GM12878 (cell line): ENCODE measurements at regions not wholly inside any gene's neighbourhood (a gene's known extent, or its start where the extent isn't known, plus 50 kb on each side); places are given as distances from the start of the nearest gene placed in this dataset.
A peak's percentile ranks its signal among the peaks of the same experiment; 100 is the strongest.

Source experiments
- ATAC-seq: fragments of 200-7000 bp; cut with Tn5 transposase; 3 replicates; pipeline ENCODE4 v1.9.1; 2020; ENCODE audit warnings: mild to moderate bottlenecking, moderate library complexity
- BruUV-seq: library from RNA; stranded (reverse); fragments of 400-500 nt; replicated peaks from 2 replicates; lab custom pipeline; 2021; lab: Mats Ljungman, UMichigan
- CTCF ChIA-PET: fragments of 300-600 bp; sonication (Branson Sonifier 250); formaldehyde crosslinking; extraction: SDS; loops from one replicate; lab custom pipeline; 2021; ENCODE audit warnings: inconsistent platforms; lab: Yijun Ruan, JAX
- POLR2A ChIA-PET: fragments of 350-600 bp; formaldehyde crosslinking; extraction: SDS; loops from one replicate; lab custom pipeline; 2021; ENCODE audit warnings: inconsistent platforms; lab: Charles Lee
- RAD21 ChIA-PET: fragments of 300-600 bp; sonication (Branson Sonifier 250); formaldehyde crosslinking; loops from one replicate; lab custom pipeline; 2023; ENCODE audit warnings: antibody characterized with exemption; ENCODE audit not compliant: unreplicated experiment; lab: Charles Lee
- SMC1A ChIA-PET: fragments of 300-600 bp; sonication (Branson Sonifier 250); formaldehyde crosslinking; loops from one replicate; lab custom pipeline; 2023; ENCODE audit not compliant: unreplicated experiment, uncharacterized antibody; lab: Charles Lee
- DNase-seq: peaks from one replicate; pipeline ENCODE4 v3.0.0-alpha.2; 2011; ENCODE audit warnings: low read depth, low spot score
- FAIRE-seq: peaks from 3 replicates; lab custom pipeline; 2011; peaks lifted over from hg19 to GRCh38; lab: Jason Lieb, UNC
- H2AFZ ChIP-seq: 2 replicates; pipeline ENCODE4 v1.6.0; 2011; ENCODE audit warnings: low read depth, low read length, control low read depth; ENCODE audit not compliant: control insufficient read depth
- H3K27ac ChIP-seq: 2 replicates; pipeline ENCODE4 v1.5.1; 2011; ENCODE audit warnings: control low read depth; ENCODE audit not compliant: control insufficient read depth, insufficient read depth
- H3K27me3 ChIP-seq, 2 experiments: replicated peaks in 1 of 2; 2 replicates each; pipeline versions ENCODE4 v1.6.0 to v1.6.1; 2011; ENCODE audit warnings: low read length in 1 of 2; ENCODE audit not compliant: control insufficient read depth in 2 of 2, insufficient read depth in 2 of 2
- H3K36me3 ChIP-seq, 2 experiments: 2 replicates each; pipeline ENCODE4 v1.5.1; 2011; ENCODE audit warnings: low read length in 1 of 2; ENCODE audit not compliant: control insufficient read depth in 2 of 2, insufficient read depth in 2 of 2
- H3K4me1 ChIP-seq: 2 replicates; pipeline ENCODE4 v1.6.1; 2011; ENCODE audit warnings: mild to moderate bottlenecking, low read length, moderate library complexity, mixed read lengths; ENCODE audit not compliant: control insufficient read depth, insufficient read depth
- H3K4me2 ChIP-seq: 2 replicates; pipeline ENCODE4 v1.6.0; 2011; ENCODE audit warnings: control low read depth; ENCODE audit not compliant: control insufficient read depth, insufficient read depth
- H3K4me3 ChIP-seq: fragments of 200-600 bp; sonication (generic); 2 replicates; pipeline ENCODE4 v1.5.1; 2016
- H3K79me2 ChIP-seq: 2 replicates; pipeline ENCODE4 v1.6.0; 2011; ENCODE audit warnings: low read length; ENCODE audit not compliant: control insufficient read depth, insufficient read depth
- H3K9ac ChIP-seq: 2 replicates; pipeline ENCODE4 v1.8.0; 2011; ENCODE audit warnings: low read length, control low read depth, mixed read lengths; ENCODE audit not compliant: control insufficient read depth, insufficient read depth
- H3K9me3 ChIP-seq: replicated peaks from 3 replicates; pipeline ENCODE4 v1.5.1; 2011; ENCODE audit warnings: mild to moderate bottlenecking, low read length; ENCODE audit not compliant: control insufficient read depth, insufficient read depth
- H4K20me1 ChIP-seq: 2 replicates; pipeline ENCODE4 v1.6.0; 2011; ENCODE audit not compliant: control insufficient read depth, insufficient read depth
- BRCA1 ChIP-seq: IDR thresholded peaks from 2 replicates; pipeline ENCODE4 v1.6.1; 2011; ENCODE audit warnings: low read depth, low read length, improper control_type of control experiment
- CHD1 ChIP-seq: IDR thresholded peaks from 2 replicates; pipeline ENCODE4 v1.6.1; 2012; ENCODE audit warnings: low read depth, low read length, improper control_type of control experiment
- CHD2 ChIP-seq: IDR thresholded peaks from 2 replicates; pipeline ENCODE4 v1.6.1; 2011; ENCODE audit warnings: low read depth, low read length, improper control_type of control experiment, borderline replicate concordance
- CHD4 ChIP-seq: fragments of 200-600 bp; sonication (generic); IDR thresholded peaks from 2 replicates; pipeline ENCODE4 v1.6.1; 2016; ENCODE audit warnings: mild to moderate bottlenecking
- FOXM1 ChIP-seq: IDR thresholded peaks from 2 replicates; pipeline ENCODE4 v1.6.1; 2012; ENCODE audit warnings: low read depth, mild to moderate bottlenecking, inconsistent platforms, low read length, moderate library complexity
- IKZF1 ChIP-seq: fragments of 450-650 bp; conservative IDR thresholded peaks from 2 replicates; pipeline ENCODE4 v1.6.1; 2017; ENCODE audit warnings: antibody characterized with exemption, mild to moderate bottlenecking
- IKZF2 ChIP-seq, 2 experiments: fragments of 450-650 bp; IDR thresholded peaks; 2 replicates each; pipeline ENCODE4 v1.6.1; 2017; ENCODE audit warnings: mild to moderate bottlenecking in 2 of 2, moderate library complexity in 2 of 2
- POU2F2 ChIP-seq: IDR thresholded peaks from 3 replicates; pipeline ENCODE4 v1.6.1; 2011; ENCODE audit warnings: low read depth, mild to moderate bottlenecking, low read length, borderline replicate concordance
- SP1 ChIP-seq: IDR thresholded peaks from one replicate; pipeline ENCODE4 v1.6.1; 2011; ENCODE audit warnings: low read depth, low read length
- SPI1 ChIP-seq: IDR thresholded peaks from 2 replicates; pipeline ENCODE4 v1.6.1; 2011; ENCODE audit warnings: low read depth, mild to moderate bottlenecking, low read length, moderate library complexity, borderline replicate concordance; ENCODE audit not compliant: insufficient read depth
- WRNIP1 ChIP-seq: IDR thresholded peaks from 2 replicates; pipeline ENCODE4 v1.6.1; 2011; ENCODE audit warnings: low read depth, low read length, improper control_type of control experiment, borderline replicate concordance
- WGBS: methylation state at CpG from one replicate; pipeline ENCODE4 v1.1.6; 2016; ENCODE audit warnings: low lambda C conversion rate; ENCODE audit not compliant: insufficient replicate concordance, insufficient coverage; ENCODE audit errors: missing lambda C conversion rate; 5-methylcytosine and 5-hydroxymethylcytosine counted together
- in situ Hi-C: fragments of 300-500 bp; cut with MboI; formaldehyde crosslinking; loops from 9 replicates; pipeline ENCODE4 v1.14.3; 2018; ENCODE audit warnings: mixed read lengths
- intact Hi-C: fragments of 100-400 bp; cut with micrococcal nuclease; formaldehyde crosslinking; loops from one replicate; pipeline ENCODE4 v1.14.2; 2022; ENCODE audit not compliant: unreplicated experiment

- WGBS = 44% methylated on average over 4 of the region's 4 CpGs
- in situ Hi-C loops (no loop called here), intact Hi-C loops (no loop called here)
- no peak for DNase-seq
- H2AFZ ChIP-seq = no peak overlapping the region
- H3K4me2 ChIP-seq = no peak overlapping the region
- no peaks in the 10 kb centered on the region for H3K27me3 ChIP-seq
- no peaks in the 10 kb centered on the region; the same call in 1 of the 2 replicates for H3K4me1 ChIP-seq
- H4K20me1 ChIP-seq = no peaks in the 10 kb centered on the region
- no peak overlapping the region for H3K4me3 ChIP-seq
- ChIA-PET CTCF (no interaction called here), RAD21 (no interaction called here), POLR2A (no interaction called here), SMC1A (interaction anchor here (2.5 kb wide), 1 partner anchor 10 kb away, joined by 6 read pairs; no protein-coding TSS in a partner anchor)
- H3K9me3 ChIP-seq = no peaks in the 10 kb centered on the region; the same call in none of the 3 replicates
- no peak overlapping the region for H3K9ac ChIP-seq
- no peaks in the 10 kb centered on the region for H3K36me3 ChIP-seq
- TF ChIP-seq IKZF2 (IDR thresholded peaks at IDR 0.05) (peak; percentile 31 to 32; a peak in 1 of 4 replicates), WRNIP1 (no peak), IKZF1 (peak; percentile 44; the same call in 1 of the 2 replicates), SP1 (no peak), CHD2 (no peak), FOXM1 (no peak), BRCA1 (no peak), SPI1 (peak; percentile 83), CHD4 (no peak), POU2F2 (no peak), CHD1 (no peak)
- no peaks in the 10 kb centered on the region for H3K79me2 ChIP-seq
- peak; percentile 38; the same call in 1 of the 3 replicates for ATAC-seq
- no peak overlapping the region for H3K27ac ChIP-seq
- no TSS peak for BruUV-seq
- no peak for FAIRE-seq
Observed at GRCh38 chr2:117674172-117674571, 140.3 kb upstream of the DDX18 start.
